Caco-2 (cell line): ENCODE measurements at regions not wholly inside any gene's neighbourhood (a gene's known extent, or its start where the extent isn't known, plus 50 kb on each side); places are given as distances from the start of the nearest gene placed in this dataset.

Experiments
- BruUV-seq: library from RNA; stranded (reverse); fragments of 400-500 nt; replicated peaks from 2 replicates; lab custom pipeline; 2021; lab: Mats Ljungman, UMichigan
- CTCF ChIA-PET: fragments of 300-600 bp; sonication (Branson Sonifier 250); formaldehyde crosslinking; loops from one replicate; lab custom pipeline; 2022; ENCODE audit warnings: antibody characterized with exemption; lab: Charles Lee
- POLR2A ChIA-PET: fragments of 300-600 bp; sonication (Branson Sonifier 250); formaldehyde crosslinking; loops from one replicate; lab custom pipeline; 2022; ENCODE audit warnings: antibody characterized with exemption; lab: Charles Lee
- DNase-seq, 2 experiments: peaks; one replicate each; pipeline versions ENCODE4 v3.0.0 to v3.0.0-alpha.2; 2020 to 2022
- H3K27me3 ChIP-seq: replicated peaks from 2 replicates; pipeline ENCODE4 v1.6.0; 2011; ENCODE audit warnings: low read length; ENCODE audit not compliant: control insufficient read depth, insufficient read depth
- H3K36me3 ChIP-seq: 2 replicates; pipeline ENCODE4 v1.5.1; 2011; ENCODE audit warnings: low read length; ENCODE audit not compliant: control insufficient read depth, insufficient read depth
- H3K4me1 ChIP-seq: fragments of 250-450 bp; sonication (Bioruptor Pico); 2 replicates; pipeline ENCODE4 v1.5.1; 2020; ENCODE audit warnings: mild to moderate bottlenecking
- H3K4me3 ChIP-seq: 2 replicates; pipeline ENCODE4 v1.5.1; 2011; ENCODE audit warnings: low read depth, mild to moderate bottlenecking, control low read depth, low read length
- H3K9me3 ChIP-seq: fragments of 250-450 bp; sonication (Bioruptor Pico); 2 replicates; pipeline ENCODE4 v1.5.1; 2020; ENCODE audit warnings: mild to moderate bottlenecking, moderate library complexity
- H3K27ac Mint-ChIP-seq: one replicate; pipeline ENCODE4 v1.8.0; 2022; ENCODE audit warnings: mixed read lengths; ENCODE audit not compliant: unreplicated experiment
- H3K27me3 Mint-ChIP-seq: one replicate; pipeline ENCODE4 v1.8.0; 2022; ENCODE audit warnings: mixed read lengths; ENCODE audit not compliant: insufficient read depth, unreplicated experiment
- H3K36me3 Mint-ChIP-seq: one replicate; pipeline ENCODE4 v1.8.0; 2022; ENCODE audit warnings: mild to moderate bottlenecking, mixed read lengths; ENCODE audit not compliant: insufficient read depth, unreplicated experiment
- H3K4me1 Mint-ChIP-seq: one replicate; pipeline ENCODE4 v1.8.0; 2022; ENCODE audit warnings: low read depth, mixed read lengths; ENCODE audit not compliant: unreplicated experiment
- H3K4me3 Mint-ChIP-seq: one replicate; pipeline ENCODE4 v1.8.0; 2022; ENCODE audit warnings: mild to moderate bottlenecking, moderate library complexity, mixed read lengths; ENCODE audit not compliant: unreplicated experiment
- H3K9me3 Mint-ChIP-seq: one replicate; pipeline ENCODE4 v1.8.0; 2022; ENCODE audit warnings: mixed read lengths; ENCODE audit not compliant: unreplicated experiment
- CTCF ChIP-seq, 2 experiments: fragments of 200-600 bp in 1 of 2; IDR thresholded peaks; 1 replicate in 1 of 2; 2 replicates in 1 of 2; pipeline versions ENCODE4 v1.5.1 to v1.8.0; 2011 to 2022; ENCODE audit warnings: antibody characterized with exemption in 1 of 2, control low read depth in 1 of 2, inconsistent platforms in 1 of 2, low read depth in 1 of 2, low read length in 1 of 2, mild to moderate bottlenecking in 1 of 2, moderate library complexity in 1 of 2; ENCODE audit not compliant: insufficient read depth in 1 of 2, severe bottlenecking in 1 of 2, unreplicated experiment in 1 of 2
- intact Hi-C: fragments of 100-400 bp; cut with micrococcal nuclease; formaldehyde crosslinking; loops from one replicate; pipeline ENCODE4 v1.10.0; 2022; ENCODE audit not compliant: unreplicated experiment

DNA sequence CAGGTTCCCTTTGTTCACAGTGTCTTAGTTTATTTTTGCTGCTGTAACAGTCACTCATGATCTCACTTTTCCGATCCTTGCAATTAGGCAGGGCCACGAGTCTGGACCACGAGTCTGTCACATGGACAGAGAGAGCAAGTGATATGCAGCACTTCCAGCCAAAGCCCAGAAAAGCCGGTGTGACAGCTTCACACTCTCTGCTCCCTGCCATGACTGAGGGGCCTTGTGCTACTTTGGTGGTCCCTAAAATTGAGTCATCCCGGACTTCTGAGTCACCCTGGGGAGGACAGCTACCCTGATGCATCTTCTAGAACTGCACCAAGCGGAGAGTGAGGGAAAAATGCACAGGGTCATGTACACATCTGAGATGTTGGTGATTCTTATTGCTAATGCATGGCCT is 179.6 kb downstream of the EFNB2 start:
- no peak for DNase-seq
- BruUV-seq: no TSS peak
- ChIA-PET CTCF (no interaction called here), POLR2A (no interaction called here)
- no peak overlapping the region for H3K27ac Mint-ChIP-seq
- no peak overlapping the region for H3K4me3 Mint-ChIP-seq
- H3K4me1 Mint-ChIP-seq: peaks cover 4% of the 10 kb centered on the region
- H3K9me3 Mint-ChIP-seq: no peaks in the 10 kb centered on the region
- no peaks in the 10 kb centered on the region for H3K27me3 Mint-ChIP-seq
- Histone ChIP-seq H3K4me1 (no peaks in the 10 kb centered on the region), H3K36me3 (no peaks in the 10 kb centered on the region), H3K4me3 (no peak overlapping the region), H3K9me3 (no peaks in the 10 kb centered on the region), H3K27me3 (no peaks in the 10 kb centered on the region)
- H3K36me3 Mint-ChIP-seq: no peaks in the 10 kb centered on the region
- TF ChIP-seq CTCF (IDR thresholded peaks at IDR 0.05; ENCODE audit: insufficient read depth in 1 of 2, low read depth in 1 of 2, low read length in 1 of 2, severe bottlenecking in 1 of 2, unreplicated experiment in 1 of 2): no peak
- intact Hi-C loops: no loop called here

DNA sequence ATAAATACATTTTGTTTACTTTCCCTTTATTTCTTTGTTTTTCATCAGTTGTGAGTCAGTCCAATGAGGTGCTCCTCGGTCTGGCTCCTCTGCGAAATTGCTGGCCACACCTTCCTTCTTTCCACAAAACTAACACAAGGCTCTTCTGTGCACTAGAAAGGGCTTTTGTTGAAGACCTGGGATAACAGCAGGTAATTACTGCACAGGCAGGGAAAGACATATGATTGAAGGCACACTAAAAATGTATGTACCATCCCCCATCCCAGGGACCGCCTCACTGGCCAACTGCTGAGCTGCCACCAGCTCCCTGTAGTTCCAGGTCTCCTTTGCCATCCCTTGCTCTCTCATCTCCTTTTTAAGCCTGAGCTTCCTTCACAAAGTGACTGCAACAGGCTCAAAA is 180.5 kb downstream of the EFNB2 start:
- no TSS peak for BruUV-seq
- no peaks in the 10 kb centered on the region for H3K9me3 Mint-ChIP-seq
- Histone ChIP-seq H3K4me3 (no peak overlapping the region), H3K27me3 (no peaks in the 10 kb centered on the region), H3K9me3 (no peaks in the 10 kb centered on the region), H3K36me3 (no peaks in the 10 kb centered on the region), H3K4me1 (0 out of 2 replicates have a peak, but pooled peaks cover 2% of the 10 kb centered on the region)
- H3K4me3 Mint-ChIP-seq: no peak overlapping the region
- H3K27ac Mint-ChIP-seq: no peak overlapping the region
- H3K36me3 Mint-ChIP-seq: no peaks in the 10 kb centered on the region
- intact Hi-C loops: no loop called here
- H3K27me3 Mint-ChIP-seq: no peaks in the 10 kb centered on the region
- H3K4me1 Mint-ChIP-seq: peaks cover 13% of the 10 kb centered on the region
- CTCF ChIA-PET: no interaction called here
- POLR2A ChIA-PET: no interaction called here
- TF ChIP-seq CTCF (IDR thresholded peaks at IDR 0.05; ENCODE audit: insufficient read depth in 1 of 2, low read depth in 1 of 2, low read length in 1 of 2, severe bottlenecking in 1 of 2, unreplicated experiment in 1 of 2): no peak
- no peak for DNase-seq

- CTCF ChIA-PET: no interaction called here
- POLR2A ChIA-PET: no interaction called here
- H3K9me3 ChIP-seq: no peaks in the 10 kb centered on the region
- H3K27me3 ChIP-seq: no peaks in the 10 kb centered on the region
- no peaks in the 10 kb centered on the region for H3K9me3 Mint-ChIP-seq
- peaks cover 15% of the 10 kb centered on the region for H3K4me1 ChIP-seq
- no peak for TF ChIP-seq CTCF (IDR thresholded peaks at IDR 0.05; ENCODE audit: insufficient read depth in 1 of 2, low read depth in 1 of 2, low read length in 1 of 2, severe bottlenecking in 1 of 2, unreplicated experiment in 1 of 2)
- peaks cover 24% of the 10 kb centered on the region for H3K4me1 Mint-ChIP-seq
- H3K27ac Mint-ChIP-seq: no peak overlapping the region
- H3K36me3 Mint-ChIP-seq: no peaks in the 10 kb centered on the region
- DNase-seq: no peak
- no peaks in the 10 kb centered on the region for H3K27me3 Mint-ChIP-seq
- no peak overlapping the region for H3K4me3 Mint-ChIP-seq
- no peaks in the 10 kb centered on the region for H3K36me3 ChIP-seq
- BruUV-seq: no TSS peak
- H3K4me3 ChIP-seq: no peak overlapping the region
- intact Hi-C loops: no loop called here
Observed at GRCh38 chr13:106352850-106353249, 182.6 kb downstream of the EFNB2 start.
